Thoracic aorta (tissue), 2 donors: ENCODE measurements at regions not wholly inside any gene's neighbourhood (a gene's known extent, or its start where the extent isn't known, plus 50 kb on each side); places are given as distances from the start of the nearest gene placed in this dataset.
"Not testable (repeated sequence)": the region's sequence is repeated elsewhere in the genome, so short reads cannot be mapped to it uniquely, and the experiment has no call there.

Source experiments
- ATAC-seq: fragments of 150-250 bp; one replicate; pipeline ENCODE4 v1.8.0; 2017; ENCODE audit warnings: low read depth; ENCODE audit not compliant: insufficient number of reproducible peaks, low FRiP score
- DNase-seq: peaks from one replicate; pipeline ENCODE4 v3.0.0-alpha.2; 2020; ENCODE audit warnings: low spot score
- H3K27ac ChIP-seq, 2 donors: fragments of 200-600 bp; sonication (generic); 1 replicate in 1 of 2; 2 replicates in 1 of 2; pipeline ENCODE4 v1.5.1; 2016; ENCODE audit warnings: mild to moderate bottlenecking in 2 of 2, moderate library complexity in 2 of 2
- H3K27me3 ChIP-seq: fragments of 200-600 bp; sonication (generic); replicated peaks from 2 replicates; pipeline ENCODE4 v1.6.0; 2016; ENCODE audit warnings: mild to moderate bottlenecking; ENCODE audit not compliant: insufficient read depth
- H3K36me3 ChIP-seq: fragments of 200-600 bp; sonication (generic); one replicate; pipeline ENCODE4 v1.5.1; 2016
- H3K4me1 ChIP-seq, 2 donors: fragments of 200-600 bp; sonication (generic); 1 replicate in 1 of 2; 2 replicates in 1 of 2; pipeline versions ENCODE4 v1.5.1 to v1.6.0; 2016; ENCODE audit warnings: low read depth in 2 of 2, mild to moderate bottlenecking in 1 of 2; ENCODE audit not compliant: control insufficient read depth in 1 of 2
- H3K4me3 ChIP-seq: fragments of 200-600 bp; sonication (generic); 2 replicates; pipeline ENCODE4 v1.5.1; 2016; ENCODE audit warnings: mild to moderate bottlenecking
- H3K9me3 ChIP-seq: fragments of 200-600 bp; sonication (generic); 2 replicates; pipeline ENCODE4 v1.5.1; 2016
- CTCF ChIP-seq: fragments of 200-600 bp; sonication (generic); IDR thresholded peaks from one replicate; pipeline ENCODE4 v1.5.1; 2019; ENCODE audit warnings: antibody characterized with exemption

GRCh38 chr17:54435966-54436365 is 464.7 kb upstream of the TOM1L1 start:
- Histone ChIP-seq H3K4me1 (no peaks in the 10 kb centered on the region), H3K27ac (no peak overlapping the region), H3K4me3 (no peak overlapping the region), H3K36me3 (no peaks in the 10 kb centered on the region), H3K9me3 (no peaks in the 10 kb centered on the region), H3K27me3 (no peaks in the 10 kb centered on the region)
- no peak for ATAC-seq
- no peak for DNase-seq
- TF ChIP-seq CTCF, result no peak

GRCh38 chr17:54439816-54440215 is 460.8 kb upstream of the TOM1L1 start:
- no peaks in the 10 kb centered on the region for H3K27me3 ChIP-seq
- H3K9me3 ChIP-seq, result no peaks in the 10 kb centered on the region
- no peak for TF ChIP-seq CTCF
- H3K36me3 ChIP-seq, result no peaks in the 10 kb centered on the region
- DNase-seq, result no peak
- H3K4me3 ChIP-seq, result no peak overlapping the region
- H3K27ac ChIP-seq, result no peak overlapping the region
- H3K4me1 ChIP-seq, result no peaks in the 10 kb centered on the region
- ATAC-seq, result no peak

- DNase-seq, result no peak
- ATAC-seq, result no peak
- Histone ChIP-seq H3K4me3 (no peak overlapping the region), H3K9me3 (no peaks in the 10 kb centered on the region), H3K27ac (no peak overlapping the region), H3K4me1 (no peaks in the 10 kb centered on the region), H3K36me3 (no peaks in the 10 kb centered on the region), H3K27me3 (no peaks in the 10 kb centered on the region)
- no peak for TF ChIP-seq CTCF
Measured at GRCh38 chr17:54451051-54451450, 449.6 kb upstream of the TOM1L1 start.

- H3K4me3 ChIP-seq, result no peak overlapping the region
- no peaks in the 10 kb centered on the region for H3K36me3 ChIP-seq
- H3K9me3 ChIP-seq, result no peaks in the 10 kb centered on the region
- no peak for TF ChIP-seq CTCF
- H3K4me1 ChIP-seq, result no peaks in the 10 kb centered on the region
- H3K27ac ChIP-seq, result no peak overlapping the region
- no peaks in the 10 kb centered on the region for H3K27me3 ChIP-seq
- no peak for DNase-seq
- no peak for ATAC-seq
Measured at GRCh38 chr17:54452666-54453348, 447.8 kb upstream of the TOM1L1 start.

GRCh38 chr17:54455251-54455868 is 445.3 kb upstream of the TOM1L1 start:
- H3K27me3 ChIP-seq, result no peaks in the 10 kb centered on the region
- no peaks in the 10 kb centered on the region for H3K4me1 ChIP-seq
- H3K4me3 ChIP-seq, result no peak overlapping the region
- H3K9me3 ChIP-seq, result no peaks in the 10 kb centered on the region
- TF ChIP-seq CTCF, result no peak
- ATAC-seq (no peak), DNase-seq (no peak)
- H3K27ac ChIP-seq, result no peak overlapping the region
- no peaks in the 10 kb centered on the region for H3K36me3 ChIP-seq

- DNase-seq, H3K4me3 ChIP-seq: not testable (repeated sequence)
Measured at GRCh38 chr17:54465443-54465842, 435.2 kb upstream of the TOM1L1 start.

More at GRCh38 chr17:54465443-54465842, 435.2 kb upstream of the TOM1L1 start:
- H3K36me3 ChIP-seq, H3K9me3 ChIP-seq, H3K27me3 ChIP-seq, H3K27ac ChIP-seq, ATAC-seq, H3K4me1 ChIP-seq: not testable (repeated sequence)
